Loucy (cell line): ENCODE measurements at regions not wholly inside any gene's neighbourhood (a gene's known extent, or its start where the extent isn't known, plus 50 kb on each side); places are given as distances from the start of the nearest gene placed in this dataset.
"Not testable (repeated sequence)": the region's sequence is repeated elsewhere in the genome, so short reads cannot be mapped to it uniquely, and the experiment has no call there.

Experiments used
- H2AFZ ChIP-seq: fragments of 200-600 bp; sonication (generic); 2 replicates; pipeline ENCODE4 v1.6.0; 2016; ENCODE audit warnings: antibody characterized with exemption, mild to moderate bottlenecking, low read length, moderate library complexity
- H3F3A ChIP-seq: fragments of 200-600 bp; 2 replicates; pipeline ENCODE4 v1.6.0; 2016; ENCODE audit warnings: antibody characterized with exemption, low read depth, mild to moderate bottlenecking
- H3K27me3 ChIP-seq: fragments of 200-600 bp; sonication (generic); 2 replicates; pipeline ENCODE4 v1.6.1; 2014; ENCODE audit warnings: low read length, mild to moderate bottlenecking; ENCODE audit not compliant: insufficient read depth, poor library complexity, severe bottlenecking
- H3K36me3 ChIP-seq: fragments of 200-600 bp; sonication (generic); 2 replicates; pipeline ENCODE4 v1.6.1; 2016; ENCODE audit warnings: low read length; ENCODE audit not compliant: insufficient read depth
- H3K4me1 ChIP-seq: fragments of 200-600 bp; sonication (generic); 2 replicates; pipeline ENCODE4 v1.5.1; 2014; ENCODE audit warnings: low read length, mild to moderate bottlenecking; ENCODE audit not compliant: insufficient read depth, poor library complexity, severe bottlenecking
- H3K4me2 ChIP-seq: fragments of 200-600 bp; sonication (generic); 2 replicates; pipeline ENCODE4 v1.6.0; 2014; ENCODE audit warnings: antibody characterized with exemption, low read length, low read depth, mild to moderate bottlenecking; ENCODE audit not compliant: poor library complexity, severe bottlenecking
- H3K4me3 ChIP-seq: fragments of 200-600 bp; sonication (generic); 2 replicates; pipeline ENCODE4 v1.5.1; 2014; ENCODE audit warnings: low read length, mild to moderate bottlenecking, mixed read lengths; ENCODE audit not compliant: poor library complexity, severe bottlenecking
- H3K79me2 ChIP-seq: fragments of 200-600 bp; sonication (generic); 2 replicates; pipeline ENCODE4 v1.6.1; 2014; ENCODE audit warnings: low read length; ENCODE audit not compliant: insufficient read depth
- H3K9ac ChIP-seq: fragments of 200-600 bp; sonication (generic); 2 replicates; pipeline ENCODE4 v1.6.0; 2014; ENCODE audit warnings: mild to moderate bottlenecking, low read depth, low read length, moderate library complexity; ENCODE audit not compliant: poor library complexity, severe bottlenecking
- H3K9me2 ChIP-seq: fragments of 200-600 bp; sonication (generic); replicated peaks from 2 replicates; pipeline ENCODE4 v1.6.1; 2016; ENCODE audit warnings: low read depth, low read length, mixed read lengths
- H3K9me3 ChIP-seq: fragments of 200-600 bp; sonication (generic); 2 replicates; pipeline ENCODE4 v1.6.1; 2014; ENCODE audit warnings: mild to moderate bottlenecking, antibody characterized with exemption, low read length, low read depth; ENCODE audit not compliant: insufficient read depth
- H4K20me1 ChIP-seq: fragments of 200-600 bp; sonication (generic); 2 replicates; pipeline ENCODE4 v1.6.0; 2014; ENCODE audit warnings: antibody characterized with exemption, low read length, mild to moderate bottlenecking; ENCODE audit not compliant: insufficient read depth, poor library complexity, severe bottlenecking
- CTCF ChIP-seq: fragments of 200-600 bp; sonication (generic); conservative IDR thresholded peaks from 2 replicates; pipeline ENCODE4 v1.5.1; 2014; ENCODE audit warnings: mild to moderate bottlenecking, antibody characterized with exemption, low read length
- EZH2phosphoT487 ChIP-seq: fragments of 200-600 bp; IDR thresholded peaks from 2 replicates; pipeline ENCODE4 v1.6.1; 2018; ENCODE audit warnings: antibody characterized with exemption, mild to moderate bottlenecking, moderate library complexity, borderline replicate concordance

GRCh38 chr22:10708175-10708574 lies 4819.8 kb upstream of the OR11H1 start:
- not testable (repeated sequence) for H2AFZ ChIP-seq, H3K4me1 ChIP-seq, H3K4me2 ChIP-seq, H4K20me1 ChIP-seq, H3F3A ChIP-seq, H3K4me3 ChIP-seq, H3K27me3 ChIP-seq, H3K9me2 ChIP-seq, H3K36me3 ChIP-seq, H3K79me2 ChIP-seq, H3K9me3 ChIP-seq, H3K9ac ChIP-seq

DNA sequence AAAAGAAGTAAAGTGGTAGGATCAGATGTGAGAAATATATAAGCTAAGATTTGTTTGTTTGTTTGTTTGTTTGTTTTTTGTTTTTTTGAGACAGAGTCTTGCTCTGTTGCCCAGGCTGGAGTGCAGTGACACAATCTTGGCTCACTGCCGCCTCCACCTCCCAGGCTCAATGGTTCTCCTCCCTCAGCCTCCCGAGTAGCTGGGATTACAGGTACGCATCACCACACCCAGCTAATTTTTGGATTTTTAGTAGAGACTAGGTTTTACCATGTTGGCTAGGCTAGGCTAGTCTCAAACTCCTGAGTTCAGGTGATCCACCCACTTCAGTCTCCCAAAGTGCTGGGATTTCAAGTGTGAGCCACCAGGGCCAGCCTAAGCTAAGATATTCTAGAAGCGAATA lies 4817.1 kb upstream of the OR11H1 start:
- not testable (repeated sequence) for H3K27me3 ChIP-seq

GRCh38 chr22:10722804-10723203 lies 4805.2 kb upstream of the OR11H1 start:
- H3K9me3 ChIP-seq, result peaks cover 53% of the 10 kb centered on the region
- H3K9ac ChIP-seq, H3F3A ChIP-seq, H3K4me3 ChIP-seq, H3K9me2 ChIP-seq, H3K4me2 ChIP-seq, H3K4me1 ChIP-seq, H4K20me1 ChIP-seq, H3K36me3 ChIP-seq, H2AFZ ChIP-seq, H3K79me2 ChIP-seq, H3K27me3 ChIP-seq: not testable (repeated sequence)

More for the DNA sequence above, 4817.1 kb upstream of the OR11H1 start:
- H3K9ac ChIP-seq, H3K36me3 ChIP-seq, H2AFZ ChIP-seq, H3F3A ChIP-seq, H3K4me3 ChIP-seq, H4K20me1 ChIP-seq, H3K79me2 ChIP-seq, H3K9me3 ChIP-seq, H3K4me2 ChIP-seq, H3K9me2 ChIP-seq, H3K4me1 ChIP-seq: not testable (repeated sequence)

- H3K27me3 ChIP-seq, H4K20me1 ChIP-seq: not testable (repeated sequence)
Measured at GRCh38 chr22:10723966-10724365, 4804.0 kb upstream of the OR11H1 start.

DNA sequence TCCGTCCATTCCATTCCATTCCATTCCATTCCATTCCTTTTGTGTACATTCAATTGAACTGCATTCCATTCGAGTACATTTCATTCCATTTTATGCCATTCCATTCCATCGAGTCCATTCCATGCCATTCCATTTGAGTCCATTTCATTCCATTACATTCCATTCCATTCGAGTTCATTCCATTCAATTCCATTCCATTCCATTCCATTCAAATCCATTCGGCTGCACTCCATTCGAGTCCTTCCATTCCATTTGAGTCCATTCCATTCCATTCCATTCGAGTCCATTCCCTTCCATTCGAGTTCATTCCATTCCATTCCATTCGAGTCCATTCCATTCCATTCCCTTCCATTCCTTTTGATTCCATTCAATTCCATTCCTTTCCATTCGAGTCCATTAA lies 4800.6 kb upstream of the OR11H1 start:
- Histone ChIP-seq H3K79me2 (no peaks in the 10 kb centered on the region), H3K4me2 (no peak overlapping the region), H3K4me3 (no peak overlapping the region), H3K9ac (no peak overlapping the region), H3K4me1 (no peaks in the 10 kb centered on the region), H4K20me1 (no peaks in the 10 kb centered on the region), H3K9me2 (no peaks in the 10 kb centered on the region), H3K9me3 (peaks cover 70% of the 10 kb centered on the region), H3K27me3 (no peaks in the 10 kb centered on the region), H3F3A (no peaks in the 10 kb centered on the region), H3K36me3 (no peaks in the 10 kb centered on the region), H2AFZ (no peak overlapping the region)
- TF ChIP-seq CTCF (no peak), EZH2phosphoT487 (no peak)

More at GRCh38 chr22:10723966-10724365, 4804.0 kb upstream of the OR11H1 start:
- H3K4me2 ChIP-seq, H3K9me2 ChIP-seq, H3K4me3 ChIP-seq, H3K36me3 ChIP-seq, H3K79me2 ChIP-seq, H3F3A ChIP-seq, H2AFZ ChIP-seq, H3K9ac ChIP-seq, H3K4me1 ChIP-seq: not testable (repeated sequence)
- H3K9me3 ChIP-seq, result peaks cover 61% of the 10 kb centered on the region

- not testable (repeated sequence) for H3K9me2 ChIP-seq, H4K20me1 ChIP-seq, H3F3A ChIP-seq, H3K27me3 ChIP-seq, H3K4me2 ChIP-seq, H3K4me1 ChIP-seq, H3K36me3 ChIP-seq, H3K9ac ChIP-seq, H2AFZ ChIP-seq, H3K4me3 ChIP-seq, H3K79me2 ChIP-seq
- peaks cover 53% of the 10 kb centered on the region for H3K9me3 ChIP-seq
Measured at GRCh38 chr22:10729979-10730378, 4798.0 kb upstream of the OR11H1 start.

DNA sequence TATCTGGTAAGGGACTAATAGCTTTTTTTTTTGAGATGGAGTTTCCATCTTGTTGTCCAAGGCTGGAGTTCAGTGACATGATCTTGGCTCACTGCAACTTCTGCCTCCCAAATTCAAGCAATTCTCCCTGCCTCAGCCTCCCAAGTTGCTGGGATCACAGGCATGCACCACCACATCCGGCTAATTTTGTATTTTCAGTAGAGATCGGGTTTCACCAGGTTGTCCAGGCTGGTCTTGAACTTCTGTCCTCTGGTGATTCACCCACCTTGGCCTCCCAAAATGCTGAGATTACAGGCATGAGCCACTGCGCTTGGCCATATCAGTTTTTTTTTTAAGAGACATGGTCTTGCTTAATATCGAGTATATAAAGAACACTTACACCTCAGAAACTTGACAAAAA lies 4797.3 kb upstream of the OR11H1 start:
- H3K9me3 ChIP-seq, result peaks cover 49% of the 10 kb centered on the region
- not testable (repeated sequence) for H3K79me2 ChIP-seq, H2AFZ ChIP-seq, H3K9ac ChIP-seq, H3K4me2 ChIP-seq, H3K36me3 ChIP-seq, H3K4me3 ChIP-seq, H3K4me1 ChIP-seq, H4K20me1 ChIP-seq, H3K27me3 ChIP-seq, H3F3A ChIP-seq, H3K9me2 ChIP-seq
